GM12865 (cell line): ENCODE measurements at regions not wholly inside any gene's neighbourhood (a gene's known extent, or its start where the extent isn't known, plus 50 kb on each side); places are given as distances from the start of the nearest gene placed in this dataset.

ENCODE experiments used
- DNase-seq: peaks from one replicate; pipeline ENCODE4 v3.0.0; 2010; ENCODE audit warnings: low read depth
- H3K4me3 ChIP-seq: 2 replicates; pipeline ENCODE4 v1.5.1; 2011; ENCODE audit warnings: mild to moderate bottlenecking, low read depth, low read length, control low read depth
- CTCF ChIP-seq: IDR thresholded peaks from 2 replicates; pipeline ENCODE4 v1.5.1; 2011; ENCODE audit warnings: low read length, control low read depth, low read depth, inconsistent platforms; ENCODE audit not compliant: insufficient read depth; ENCODE audit errors: missing control alignments

GRCh38 chr6:25173951-25174474, 105.2 kb upstream of the CARMIL1 start:
- TF ChIP-seq CTCF = no peak
- no peak for DNase-seq
- H3K4me3 ChIP-seq = no peak overlapping the region

GRCh38 chr6:25174678-25175077, 104.5 kb upstream of the CARMIL1 start:
- H3K4me3 ChIP-seq = no peak overlapping the region
- no peak for TF ChIP-seq CTCF
- DNase-seq = no peak

GRCh38 chr6:25175196-25175595, 104.0 kb upstream of the CARMIL1 start:
- DNase-seq = no peak
- no peak overlapping the region for H3K4me3 ChIP-seq
- TF ChIP-seq CTCF = no peak

GRCh38 chr6:25175681-25176080, 103.5 kb upstream of the CARMIL1 start:
- H3K4me3 ChIP-seq = no peak overlapping the region
- peak; percentile 9 for DNase-seq
- TF ChIP-seq CTCF = no peak

- H3K4me3 ChIP-seq = no peak overlapping the region
- no peak for DNase-seq
- TF ChIP-seq CTCF = no peak
These were observed 102.7 kb upstream of the CARMIL1 start for GRCh38 chr6:25176466-25176865.

GRCh38 chr6:25177500-25178028, 101.6 kb upstream of the CARMIL1 start:
- H3K4me3 ChIP-seq = no peak overlapping the region
- no peak for TF ChIP-seq CTCF
- no peak for DNase-seq
